GDM1 (cell line): ENCODE measurements at regions not wholly inside any gene's neighbourhood (a gene's known extent, or its start where the extent isn't known, plus 50 kb on each side); places are given as distances from the start of the nearest gene placed in this dataset.
"Not testable (repeated sequence)": the region's sequence is repeated elsewhere in the genome, so short reads cannot be mapped to it uniquely, and the experiment has no call there.

Experiments
- DNase-seq: peaks from one replicate; lab custom pipeline; 2025; lab: John Stamatoyannopoulos, UW

GRCh38 chr1:118563981-118564951 lies 379.2 kb upstream of the SPAG17 start:
- DNase-seq: no peak

GRCh38 chr1:118558933-118559332 lies 373.9 kb upstream of the SPAG17 start:
- no peak for DNase-seq

- no peak for DNase-seq
Measured at GRCh38 chr1:118556936-118557335, 371.9 kb upstream of the SPAG17 start.

- DNase-seq: no peak
Measured at GRCh38 chr1:118555638-118556037, 370.6 kb upstream of the SPAG17 start.

GRCh38 chr1:118535901-118536300 lies 350.9 kb upstream of the SPAG17 start:
- no peak for DNase-seq

- not testable (repeated sequence) for DNase-seq
Measured at GRCh38 chr1:118511922-118512321, 326.9 kb upstream of the SPAG17 start.

- no peak for DNase-seq
Measured at GRCh38 chr1:118504867-118505266, 319.8 kb upstream of the SPAG17 start.

- DNase-seq: no peak
Measured at GRCh38 chr1:118504221-118504644, 319.2 kb upstream of the SPAG17 start.

- DNase-seq: no peak
Measured at GRCh38 chr1:118503752-118504151, 318.7 kb upstream of the SPAG17 start.

GRCh38 chr1:118494998-118495397 lies 310.0 kb upstream of the SPAG17 start:
- DNase-seq: no peak

- DNase-seq: no peak
Measured at GRCh38 chr1:118488787-118489186, 303.8 kb upstream of the SPAG17 start.

- no peak for DNase-seq
Measured at GRCh38 chr1:118487932-118488331, 302.9 kb upstream of the SPAG17 start.

- no peak for DNase-seq
Measured at GRCh38 chr1:118487091-118487490, 302.1 kb upstream of the SPAG17 start.

- DNase-seq: no peak
Measured at GRCh38 chr1:118486199-118486598, 301.2 kb upstream of the SPAG17 start.

GRCh38 chr1:118485757-118486156 lies 300.7 kb upstream of the SPAG17 start:
- no peak for DNase-seq

- no peak for DNase-seq
Measured at GRCh38 chr1:118484893-118485292, 299.9 kb upstream of the SPAG17 start.

GRCh38 chr1:118483245-118484006 lies 298.4 kb upstream of the SPAG17 start:
- no peak for DNase-seq

GRCh38 chr1:118481126-118481525 lies 296.1 kb upstream of the SPAG17 start:
- no peak for DNase-seq

- no peak for DNase-seq
Measured at GRCh38 chr1:118479351-118479750, 294.3 kb upstream of the SPAG17 start.

- DNase-seq: no peak
Measured at GRCh38 chr1:118473825-118474224, 288.8 kb upstream of the SPAG17 start.

GRCh38 chr1:118464460-118464859 lies 279.4 kb upstream of the SPAG17 start:
- DNase-seq: not testable (repeated sequence)

- no peak for DNase-seq
Measured at GRCh38 chr1:118461154-118461553, 276.1 kb upstream of the SPAG17 start.

GRCh38 chr1:118459871-118460270 lies 274.8 kb upstream of the SPAG17 start:
- no peak for DNase-seq
